IMR-90 (cell line): ENCODE measurements at regions not wholly inside any gene's neighbourhood (a gene's known extent, or its start where the extent isn't known, plus 50 kb on each side); places are given as distances from the start of the nearest gene placed in this dataset.

Source experiments
- BHLHE40 ChIP-seq: fragments of 150-350 bp; IDR thresholded peaks from 2 replicates; pipeline ENCODE4 v1.6.1; 2016; ENCODE audit warnings: mild to moderate bottlenecking, low read depth, low read length
- CEBPB ChIP-seq: IDR thresholded peaks from 2 replicates; pipeline ENCODE4 v1.6.1; 2012; ENCODE audit warnings: low read depth, low read length, improper control_type of control experiment
- FOS ChIP-seq: fragments of 150-350 bp; IDR thresholded peaks from 2 replicates; pipeline ENCODE4 v1.6.1; 2016; ENCODE audit warnings: low read depth, low read length
- MAFK ChIP-seq: IDR thresholded peaks from 2 replicates; pipeline ENCODE4 v1.6.1; 2012; ENCODE audit warnings: low read depth, low read length, improper control_type of control experiment
- MXI1 ChIP-seq: IDR thresholded peaks from 2 replicates; pipeline ENCODE4 v1.6.1; 2012; ENCODE audit warnings: low read depth, mild to moderate bottlenecking, low read length, moderate library complexity, borderline replicate concordance
- POLR2A ChIP-seq: IDR thresholded peaks from 2 replicates; pipeline ENCODE4 v1.6.1; 2012; ENCODE audit warnings: mild to moderate bottlenecking, low read depth, low read length
- RAD21 ChIP-seq: IDR thresholded peaks from 2 replicates; pipeline ENCODE4 v1.6.1; 2012; ENCODE audit warnings: low read length, improper control_type of control experiment
- RCOR1 ChIP-seq: IDR thresholded peaks from 2 replicates; pipeline ENCODE4 v1.6.1; 2012; ENCODE audit warnings: mild to moderate bottlenecking, low read length, improper control_type of control experiment; ENCODE audit not compliant: insufficient replicate concordance
- RFX5 ChIP-seq: IDR thresholded peaks from 2 replicates; pipeline ENCODE4 v1.8.0; 2012; ENCODE audit warnings: low read depth, mild to moderate bottlenecking, low read length, moderate library complexity
- SMC3 ChIP-seq: fragments of 150-350 bp; IDR thresholded peaks from 2 replicates; pipeline ENCODE4 v1.6.1; 2016; ENCODE audit warnings: low read depth, mild to moderate bottlenecking, antibody characterized with exemption, low read length, moderate library complexity
- TF ChIP-seq, protein P1 (sequence below): conservative IDR thresholded peaks from 2 replicates; pipeline ENCODE4 v1.5.1; 2012; ENCODE audit warnings: mild to moderate bottlenecking, low read depth, low read length, improper control_type of control experiment

DNA sequence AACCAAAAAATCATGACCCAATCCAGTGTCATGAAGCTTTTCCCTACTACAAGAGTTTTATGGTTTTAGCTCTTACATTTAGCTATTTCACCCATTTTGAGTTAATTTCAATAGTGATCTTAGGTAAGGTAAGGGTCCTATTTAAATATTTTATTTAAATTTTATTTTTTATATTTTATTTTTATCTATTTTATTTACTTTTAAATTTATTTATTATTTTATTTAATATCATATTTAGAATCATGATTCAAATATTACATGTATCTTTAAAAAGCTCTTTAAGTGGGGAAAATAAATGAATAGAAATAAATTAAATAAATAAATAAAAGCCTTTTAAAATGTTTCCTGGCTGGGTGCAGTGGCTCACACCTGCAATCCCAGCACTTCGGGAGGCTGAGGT, 276.0 kb downstream of the SKIDA1 start:
- TF ChIP-seq, protein P1, sequence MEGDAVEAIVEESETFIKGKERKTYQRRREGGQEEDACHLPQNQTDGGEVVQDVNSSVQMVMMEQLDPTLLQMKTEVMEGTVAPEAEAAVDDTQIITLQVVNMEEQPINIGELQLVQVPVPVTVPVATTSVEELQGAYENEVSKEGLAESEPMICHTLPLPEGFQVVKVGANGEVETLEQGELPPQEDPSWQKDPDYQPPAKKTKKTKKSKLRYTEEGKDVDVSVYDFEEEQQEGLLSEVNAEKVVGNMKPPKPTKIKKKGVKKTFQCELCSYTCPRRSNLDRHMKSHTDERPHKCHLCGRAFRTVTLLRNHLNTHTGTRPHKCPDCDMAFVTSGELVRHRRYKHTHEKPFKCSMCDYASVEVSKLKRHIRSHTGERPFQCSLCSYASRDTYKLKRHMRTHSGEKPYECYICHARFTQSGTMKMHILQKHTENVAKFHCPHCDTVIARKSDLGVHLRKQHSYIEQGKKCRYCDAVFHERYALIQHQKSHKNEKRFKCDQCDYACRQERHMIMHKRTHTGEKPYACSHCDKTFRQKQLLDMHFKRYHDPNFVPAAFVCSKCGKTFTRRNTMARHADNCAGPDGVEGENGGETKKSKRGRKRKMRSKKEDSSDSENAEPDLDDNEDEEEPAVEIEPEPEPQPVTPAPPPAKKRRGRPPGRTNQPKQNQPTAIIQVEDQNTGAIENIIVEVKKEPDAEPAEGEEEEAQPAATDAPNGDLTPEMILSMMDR, result no peak
- no peak for TF ChIP-seq SMC3
- no peak for TF ChIP-seq BHLHE40
- no peak for TF ChIP-seq POLR2A
- TF ChIP-seq RAD21, result no peak
- no peak for TF ChIP-seq FOS
- no peak for TF ChIP-seq MXI1
- no peak for TF ChIP-seq CEBPB
- TF ChIP-seq MAFK, result no peak
- TF ChIP-seq RFX5, result no peak
- TF ChIP-seq RCOR1, result no peak
